Colonic mucosa (tissue), 4 donors: ENCODE measurements at regions not wholly inside any gene's neighbourhood (a gene's known extent, or its start where the extent isn't known, plus 50 kb on each side); places are given as distances from the start of the nearest gene placed in this dataset.

ENCODE experiments used
- DNase-seq: peaks from one replicate; pipeline ENCODE4 v3.0.0-alpha.2; 2020
- H3K27ac ChIP-seq: fragments of 200-600 bp; one replicate; pipeline ENCODE4 v1.8.0; 2021
- H3K27me3 ChIP-seq: fragments of 200-600 bp; one replicate; pipeline ENCODE4 v1.8.0; 2021
- H3K36me3 ChIP-seq: fragments of 200-600 bp; one replicate; pipeline ENCODE4 v1.8.0; 2021
- H3K4me1 ChIP-seq: fragments of 200-600 bp; one replicate; pipeline ENCODE4 v1.8.0; 2021; ENCODE audit warnings: mild to moderate bottlenecking
- H3K4me3 ChIP-seq: fragments of 200-600 bp; one replicate; pipeline ENCODE4 v1.8.0; 2021
- H3K9ac ChIP-seq, 2 donors: one replicate each; pipeline ENCODE4 v1.7.0; 2013; ENCODE audit warnings: control low read depth in 2 of 2, low read depth in 2 of 2, low read length in 2 of 2
- H3K9me3 ChIP-seq: fragments of 200-600 bp; one replicate; pipeline ENCODE4 v1.8.0; 2021
- CTCF ChIP-seq: fragments of 200-600 bp; IDR thresholded peaks from one replicate; pipeline ENCODE4 v1.8.0; 2022; ENCODE audit warnings: antibody characterized with exemption, mild to moderate bottlenecking
- intact Hi-C: fragments of 100-400 bp; cut with DNase I; formaldehyde crosslinking; loops from one replicate; pipeline ENCODE4 v1.14.1; 2022
- donor health status: healthy.
- donor health status: DM: no; HTN: no; CAD: no.
- donor health status: DM: no; HTN: no; CAD: no.

- no peaks in the 10 kb centered on the region for H3K9me3 ChIP-seq
- intact Hi-C loops, result no loop called here
- no peak overlapping the region for H3K4me3 ChIP-seq
- no peaks in the 10 kb centered on the region for H3K4me1 ChIP-seq
- no peak overlapping the region for H3K9ac ChIP-seq
- no peak for TF ChIP-seq CTCF
- H3K27me3 ChIP-seq, result no peaks in the 10 kb centered on the region
- DNase-seq, result no peak
- no peak overlapping the region for H3K27ac ChIP-seq
- H3K36me3 ChIP-seq, result no peaks in the 10 kb centered on the region
Observed at GRCh38 chr18:34315591-34316352, 91.1 kb upstream of the NOL4 start.

DNA sequence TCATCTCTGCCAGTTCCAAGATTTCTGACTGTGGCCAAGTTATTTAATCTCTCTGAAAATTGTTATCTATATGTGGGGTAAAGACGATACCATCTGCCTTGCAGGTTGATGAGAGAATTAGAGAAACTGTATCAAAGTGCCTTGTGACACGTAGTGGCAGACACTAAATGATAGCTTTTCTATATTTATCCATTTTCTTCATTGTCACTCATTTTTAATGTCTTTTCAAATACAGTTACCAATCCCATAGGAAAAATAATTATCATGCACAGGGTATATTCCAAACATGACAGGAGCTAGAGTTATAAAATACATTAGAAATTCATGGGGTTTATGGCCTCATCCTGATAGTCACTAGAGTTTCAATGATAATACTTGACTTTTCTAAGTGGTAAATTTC is 95.6 kb upstream of the NOL4 start:
- H3K27ac ChIP-seq, result no peak overlapping the region
- intact Hi-C loops, result loop anchor here (5.0 to 10.0 kb wide), 2 partner anchors 193 to 485 kb away; no protein-coding TSS in a partner anchor
- H3K9me3 ChIP-seq, result no peaks in the 10 kb centered on the region
- H3K27me3 ChIP-seq, result no peaks in the 10 kb centered on the region
- DNase-seq, result no peak
- no peaks in the 10 kb centered on the region for H3K4me1 ChIP-seq
- H3K9ac ChIP-seq, result no peak overlapping the region
- no peaks in the 10 kb centered on the region for H3K36me3 ChIP-seq
- no peak for TF ChIP-seq CTCF
- no peak overlapping the region for H3K4me3 ChIP-seq

DNA sequence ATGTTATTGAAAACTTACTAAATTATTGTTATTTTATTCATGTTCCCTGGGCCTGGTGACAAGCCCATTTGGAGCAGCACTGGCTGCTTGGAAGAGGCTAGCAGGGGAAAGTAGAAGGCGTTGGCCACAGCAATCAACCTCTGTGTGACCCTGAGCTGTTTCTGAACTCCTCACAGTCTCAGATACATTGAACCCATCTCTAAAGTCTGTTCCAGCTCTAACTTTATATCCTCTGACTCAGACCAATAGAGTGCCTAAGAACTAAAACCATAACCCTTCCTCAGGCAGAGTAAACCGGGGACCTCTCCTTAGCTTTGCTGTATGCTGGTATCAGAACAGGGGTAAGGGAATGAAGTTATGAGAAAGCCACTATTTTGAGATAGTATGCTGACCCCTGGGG is 96.4 kb upstream of the NOL4 start:
- intact Hi-C loops, result loop anchor here (5.0 to 10.0 kb wide), 2 partner anchors 194 to 486 kb away; no protein-coding TSS in a partner anchor
- H3K9me3 ChIP-seq, result no peaks in the 10 kb centered on the region
- H3K4me3 ChIP-seq, result no peak overlapping the region
- H3K9ac ChIP-seq, result no peak overlapping the region
- no peaks in the 10 kb centered on the region for H3K27me3 ChIP-seq
- no peak for TF ChIP-seq CTCF
- DNase-seq, result no peak
- no peak overlapping the region for H3K27ac ChIP-seq
- no peaks in the 10 kb centered on the region for H3K36me3 ChIP-seq
- no peaks in the 10 kb centered on the region for H3K4me1 ChIP-seq

DNA sequence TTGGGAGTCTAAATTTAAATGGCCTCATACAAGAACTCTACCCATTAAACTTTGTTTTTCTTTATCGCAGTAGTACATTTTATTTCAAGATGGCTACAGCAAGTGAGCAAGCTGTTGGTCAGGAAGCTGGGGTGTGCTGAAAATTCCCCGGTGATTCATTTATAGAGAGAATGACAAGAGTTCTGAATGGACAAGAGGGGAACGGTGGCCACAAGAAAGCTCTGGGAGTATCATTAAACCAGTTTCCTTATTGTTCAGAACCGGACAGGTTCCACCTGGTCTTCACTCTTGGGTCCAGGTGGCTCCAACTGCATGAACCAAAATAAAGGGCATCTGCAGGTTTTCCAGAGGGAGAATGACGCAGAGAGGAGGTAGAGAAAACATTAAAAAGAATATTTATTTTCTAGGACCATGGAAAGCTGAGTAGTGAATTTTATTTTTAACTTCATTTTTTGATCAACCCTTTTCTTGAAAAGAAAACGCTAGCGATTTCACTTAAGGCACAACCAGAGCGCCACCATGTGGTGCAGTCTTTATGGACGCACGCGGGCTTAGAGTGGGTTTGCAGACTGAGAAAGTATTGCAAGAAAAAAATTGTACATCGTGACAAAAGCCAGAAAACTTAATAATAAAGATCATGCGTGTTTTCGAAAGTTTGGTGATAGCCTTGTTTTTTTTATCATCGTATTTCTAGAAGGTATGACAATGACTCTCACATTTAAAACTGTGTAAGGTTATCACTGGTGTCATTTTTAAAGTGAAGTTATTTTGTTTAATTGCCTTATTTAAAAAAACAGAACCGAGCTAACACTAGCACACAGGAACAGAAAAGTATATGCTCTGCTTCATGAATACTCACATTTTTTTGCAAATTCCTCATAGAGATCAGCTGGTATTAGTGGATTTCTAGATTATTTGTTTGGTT is 97.9 kb upstream of the NOL4 start:
- Histone ChIP-seq H3K4me1 (no peaks in the 10 kb centered on the region), H3K4me3 (no peak overlapping the region), H3K36me3 (no peaks in the 10 kb centered on the region), H3K27me3 (no peaks in the 10 kb centered on the region), H3K27ac (no peak overlapping the region), H3K9me3 (no peaks in the 10 kb centered on the region), H3K9ac (no peak overlapping the region)
- TF ChIP-seq CTCF, result peak; percentile 52
- intact Hi-C loops, result loop anchor here (5.0 to 10.0 kb wide), 2 partner anchors 195 to 488 kb away; no protein-coding TSS in a partner anchor
- peak; percentile 67 for DNase-seq

- Histone ChIP-seq H3K9ac (no peak overlapping the region), H3K36me3 (no peaks in the 10 kb centered on the region), H3K4me3 (no peak overlapping the region), H3K27ac (no peak overlapping the region), H3K27me3 (no peaks in the 10 kb centered on the region), H3K9me3 (no peaks in the 10 kb centered on the region), H3K4me1 (no peaks in the 10 kb centered on the region)
- TF ChIP-seq CTCF, result no peak
- DNase-seq, result no peak
- intact Hi-C loops, result loop anchor here (10.0 kb wide), 1 partner anchor 495 kb away; no protein-coding TSS in a partner anchor
Observed at GRCh38 chr18:34329840-34330239, 105.1 kb upstream of the NOL4 start.
